H9 (cell line): ENCODE measurements at regions not wholly inside any gene's neighbourhood (a gene's known extent, or its start where the extent isn't known, plus 50 kb on each side); places are given as distances from the start of the nearest gene placed in this dataset.

Source experiments
- DNase-seq: peaks from one replicate; pipeline ENCODE4 v3.0.0-alpha.2; 2017
- H2AFZ ChIP-seq: one replicate; pipeline ENCODE4 v1.6.1; 2013; ENCODE audit warnings: mild to moderate bottlenecking, low read length, control low read depth, moderate library complexity
- H2AK5ac ChIP-seq: 2 replicates; pipeline ENCODE4 v1.6.1; 2013; ENCODE audit warnings: low read length, control low read depth, mixed read lengths; ENCODE audit not compliant: insufficient read length
- H2BK120ac ChIP-seq: one replicate; pipeline ENCODE4 v1.6.1; 2013; ENCODE audit warnings: low read depth, mild to moderate bottlenecking, low read length, control low read depth, inconsistent platforms; ENCODE audit not compliant: poor library complexity, severe bottlenecking
- H2BK12ac ChIP-seq: 2 replicates; pipeline ENCODE4 v1.6.1; 2013; ENCODE audit warnings: low read length, control low read depth, mixed read lengths, low read depth; ENCODE audit not compliant: insufficient read length
- H2BK15ac ChIP-seq: 2 replicates; pipeline ENCODE4 v1.6.1; 2013; ENCODE audit warnings: low read depth, low read length, control low read depth
- H2BK20ac ChIP-seq: one replicate; pipeline ENCODE4 v1.6.1; 2013; ENCODE audit warnings: low read depth, mild to moderate bottlenecking, low read length, control low read depth, inconsistent platforms; ENCODE audit not compliant: poor library complexity, severe bottlenecking
- H2BK5ac ChIP-seq: 2 replicates; pipeline ENCODE4 v1.6.1; 2013; ENCODE audit warnings: low read length, control low read depth, mixed read lengths; ENCODE audit not compliant: insufficient read length
- H3K14ac ChIP-seq: 2 replicates; pipeline ENCODE4 v1.6.1; 2013; ENCODE audit warnings: low read length, control low read depth; ENCODE audit not compliant: insufficient read depth
- H3K18ac ChIP-seq: 2 replicates; pipeline ENCODE4 v1.6.1; 2013; ENCODE audit warnings: low read depth, mild to moderate bottlenecking, mixed read lengths, low read length, control low read depth; ENCODE audit not compliant: insufficient read length
- H3K23ac ChIP-seq: 2 replicates; pipeline ENCODE4 v1.6.1; 2013; ENCODE audit warnings: low read length, control low read depth, mixed read lengths, low read depth; ENCODE audit not compliant: insufficient read length
- H3K23me2 ChIP-seq: 2 replicates; pipeline ENCODE4 v1.6.1; 2013; ENCODE audit warnings: low read depth, mild to moderate bottlenecking, mixed read lengths, low read length, control low read depth; ENCODE audit not compliant: insufficient read length, poor library complexity, severe bottlenecking
- H3K27ac ChIP-seq: 2 replicates; pipeline ENCODE4 v1.5.1; 2013; ENCODE audit warnings: low read length, control low read depth, mixed read lengths, low read depth; ENCODE audit not compliant: insufficient read length
- H3K27me3 ChIP-seq: 2 replicates; pipeline ENCODE4 v1.6.1; 2013; ENCODE audit warnings: low read length, control low read depth, inconsistent platforms; ENCODE audit not compliant: insufficient read depth
- H3K4ac ChIP-seq: 2 replicates; pipeline ENCODE4 v1.6.1; 2013; ENCODE audit warnings: low read depth, mild to moderate bottlenecking, control low read depth, inconsistent platforms, low read length, moderate library complexity
- H3K4me1 ChIP-seq: 2 replicates; pipeline ENCODE4 v1.6.1; 2013; ENCODE audit warnings: low read length, control low read depth, inconsistent platforms; ENCODE audit not compliant: insufficient read depth
- H3K4me2 ChIP-seq: 2 replicates; pipeline ENCODE4 v1.6.1; 2013; ENCODE audit warnings: low read length, control low read depth, mixed read lengths; ENCODE audit not compliant: insufficient read length, insufficient read depth
- H3K56ac ChIP-seq: 2 replicates; pipeline ENCODE4 v1.6.1; 2013; ENCODE audit warnings: low read depth, mild to moderate bottlenecking, mixed read lengths, low read length, control low read depth; ENCODE audit not compliant: insufficient read length
- H3K79me1 ChIP-seq: 2 replicates; pipeline ENCODE4 v1.6.1; 2013; ENCODE audit warnings: low read depth, mild to moderate bottlenecking, moderate library complexity, low read length, control low read depth, inconsistent platforms; ENCODE audit not compliant: insufficient read depth, poor library complexity, severe bottlenecking
- H3K79me2 ChIP-seq: 2 replicates; pipeline ENCODE4 v1.6.1; 2013; ENCODE audit warnings: low read length, control low read depth, inconsistent platforms; ENCODE audit not compliant: insufficient read depth
- H3K9ac ChIP-seq: 2 replicates; pipeline ENCODE4 v1.6.1; 2013; ENCODE audit warnings: low read length, control low read depth, mixed read lengths; ENCODE audit not compliant: insufficient read length; ENCODE audit errors: extremely low read depth
- H3K9me3 ChIP-seq: one replicate; pipeline ENCODE4 v1.6.1; 2013; ENCODE audit warnings: low read depth, low read length, inconsistent platforms; ENCODE audit not compliant: control insufficient read depth
- H3T11ph ChIP-seq: one replicate; pipeline ENCODE4 v1.6.1; 2013; ENCODE audit warnings: mild to moderate bottlenecking, low read length, control low read depth, inconsistent platforms
- H4K20me1 ChIP-seq: one replicate; pipeline ENCODE4 v1.6.1; 2013; ENCODE audit not compliant: control insufficient read depth, insufficient read length, insufficient read depth
- H4K5ac ChIP-seq: 2 replicates; pipeline ENCODE4 v1.6.1; 2013; ENCODE audit warnings: low read depth, mild to moderate bottlenecking, mixed read lengths, low read length, control low read depth; ENCODE audit not compliant: insufficient read length
- H4K8ac ChIP-seq: replicated peaks from 2 replicates; pipeline ENCODE4 v1.6.1; 2013; ENCODE audit warnings: low read length, control low read depth, mixed read lengths, low read depth; ENCODE audit not compliant: insufficient read length
- H4K91ac ChIP-seq: 2 replicates; pipeline ENCODE4 v1.6.1; 2013; ENCODE audit warnings: low read depth, mild to moderate bottlenecking, moderate library complexity, mixed read lengths, low read length, control low read depth; ENCODE audit not compliant: insufficient read length
- H3K27ac Mint-ChIP-seq, 3 experiments: 2 replicates in 2 of 3; 3 replicates in 1 of 3; pipeline ENCODE4 v1.8.0; 2020 to 2021; ENCODE audit warnings: mixed read lengths in 3 of 3, mild to moderate bottlenecking in 1 of 3, moderate library complexity in 1 of 3
- H3K27me3 Mint-ChIP-seq: 2 replicates; pipeline ENCODE4 v1.8.0; 2021; ENCODE audit warnings: low read depth, mild to moderate bottlenecking, moderate library complexity, mixed read lengths
- H3K36me3 Mint-ChIP-seq, 3 experiments: 2 replicates in 2 of 3; 3 replicates in 1 of 3; pipeline ENCODE4 v1.8.0; 2020 to 2021; ENCODE audit warnings: low read depth in 3 of 3, mixed read lengths in 3 of 3; ENCODE audit not compliant: insufficient read depth in 1 of 3
- H3K4me1 Mint-ChIP-seq, 2 experiments: 2 replicates each; pipeline ENCODE4 v1.8.0; 2020; ENCODE audit warnings: mixed read lengths in 2 of 2
- H3K4me3 Mint-ChIP-seq, 2 experiments: 2 replicates in 1 of 2; 3 replicates in 1 of 2; pipeline ENCODE4 v1.8.0; 2020 to 2021; ENCODE audit warnings: mild to moderate bottlenecking in 2 of 2, mixed read lengths in 2 of 2, moderate library complexity in 1 of 2
- H3K9me3 Mint-ChIP-seq, 2 experiments: 2 replicates in 1 of 2; 3 replicates in 1 of 2; pipeline ENCODE4 v1.8.0; 2020; ENCODE audit warnings: mild to moderate bottlenecking in 2 of 2, mixed read lengths in 2 of 2, moderate library complexity in 1 of 2
- WGBS: extraction: QIAGEN DNeasy Blood & Tissue Kit; methylation state at CpG from one replicate; pipeline ENCODE4 v1.1.7; 2013; ENCODE audit warnings: missing lambda C conversion rate, low lambda C conversion rate, mixed read lengths; ENCODE audit not compliant: insufficient read length; ENCODE audit errors: extremely low coverage; 5-methylcytosine and 5-hydroxymethylcytosine counted together
- TF ChIP-seq, protein P1 (sequence below): fragments of 200-600 bp; sonication (generic); conservative IDR thresholded peaks from 3 replicates; pipeline ENCODE4 v1.8.0; 2021; ENCODE audit warnings: antibody characterized with exemption, mild to moderate bottlenecking

DNA sequence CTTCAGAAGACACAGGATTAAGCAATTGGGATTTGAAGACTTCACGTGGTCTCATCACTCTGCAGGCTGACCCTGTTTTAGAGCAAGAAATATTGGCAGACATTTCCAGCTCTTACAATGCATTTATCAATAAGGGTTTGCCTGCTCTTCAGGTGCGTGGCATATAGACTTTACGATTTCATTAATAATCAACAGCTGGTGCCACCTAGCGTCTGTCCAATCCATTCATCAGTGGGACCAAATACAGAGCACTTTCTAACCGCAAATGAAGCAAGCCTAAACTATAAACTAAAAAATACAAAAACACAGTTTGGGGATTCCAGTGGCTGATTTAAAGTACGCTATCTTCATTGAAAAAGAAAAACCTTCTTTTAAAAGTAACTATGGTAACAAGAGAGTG lies 125.4 kb upstream of the DMD start:
- H2BK5ac ChIP-seq, result no peak overlapping the region
- H4K8ac ChIP-seq, result no peak overlapping the region
- H3K27ac ChIP-seq, result no peak overlapping the region
- H3K79me1 ChIP-seq, result no peaks in the 10 kb centered on the region
- H3K56ac ChIP-seq, result no peak overlapping the region
- H4K5ac ChIP-seq, result no peak overlapping the region
- no peak overlapping the region for H3K14ac ChIP-seq
- no peak overlapping the region for H3T11ph ChIP-seq
- H3K23ac ChIP-seq, result no peak overlapping the region
- no peak overlapping the region for H2BK15ac ChIP-seq
- no peak overlapping the region for H4K91ac ChIP-seq
- no peaks in the 10 kb centered on the region for H3K27me3 ChIP-seq
- H2AK5ac ChIP-seq, result no peak overlapping the region
- no peak overlapping the region for H2BK12ac ChIP-seq
- H3K4me1 ChIP-seq, result no peaks in the 10 kb centered on the region; the same call in 1 of the 2 replicates
- TF ChIP-seq, protein P1, sequence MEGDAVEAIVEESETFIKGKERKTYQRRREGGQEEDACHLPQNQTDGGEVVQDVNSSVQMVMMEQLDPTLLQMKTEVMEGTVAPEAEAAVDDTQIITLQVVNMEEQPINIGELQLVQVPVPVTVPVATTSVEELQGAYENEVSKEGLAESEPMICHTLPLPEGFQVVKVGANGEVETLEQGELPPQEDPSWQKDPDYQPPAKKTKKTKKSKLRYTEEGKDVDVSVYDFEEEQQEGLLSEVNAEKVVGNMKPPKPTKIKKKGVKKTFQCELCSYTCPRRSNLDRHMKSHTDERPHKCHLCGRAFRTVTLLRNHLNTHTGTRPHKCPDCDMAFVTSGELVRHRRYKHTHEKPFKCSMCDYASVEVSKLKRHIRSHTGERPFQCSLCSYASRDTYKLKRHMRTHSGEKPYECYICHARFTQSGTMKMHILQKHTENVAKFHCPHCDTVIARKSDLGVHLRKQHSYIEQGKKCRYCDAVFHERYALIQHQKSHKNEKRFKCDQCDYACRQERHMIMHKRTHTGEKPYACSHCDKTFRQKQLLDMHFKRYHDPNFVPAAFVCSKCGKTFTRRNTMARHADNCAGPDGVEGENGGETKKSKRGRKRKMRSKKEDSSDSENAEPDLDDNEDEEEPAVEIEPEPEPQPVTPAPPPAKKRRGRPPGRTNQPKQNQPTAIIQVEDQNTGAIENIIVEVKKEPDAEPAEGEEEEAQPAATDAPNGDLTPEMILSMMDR, result peak; percentile 64
- no peak overlapping the region for H2AFZ ChIP-seq
- no CpG with 5 or more reads among the region's 6 CpGs for WGBS
- H3K4me3 Mint-ChIP-seq, result no peak overlapping the region
- no peak overlapping the region for H2BK20ac ChIP-seq
- no peak overlapping the region for H2BK120ac ChIP-seq
- no peak overlapping the region for H3K27ac Mint-ChIP-seq
- no peak overlapping the region for H3K9ac ChIP-seq
- H3K79me2 ChIP-seq, result no peaks in the 10 kb centered on the region
- H3K4me1 Mint-ChIP-seq, result peaks cover 11 to 17% of the 10 kb centered on the region in 2 experiments
- DNase-seq, result peak; percentile 32
- no peak overlapping the region for H3K4me2 ChIP-seq
- no peak overlapping the region for H3K18ac ChIP-seq
- no peaks in the 10 kb centered on the region for H3K23me2 ChIP-seq
- H3K27me3 Mint-ChIP-seq, result no peaks in the 10 kb centered on the region
- peaks cover 0 to 5% of the 10 kb centered on the region in 2 experiments; a peak in 4 of 5 replicates for H3K9me3 Mint-ChIP-seq
- H3K4ac ChIP-seq, result no peak overlapping the region
- no peaks in the 10 kb centered on the region; a peak in 1 of 7 replicates for H3K36me3 Mint-ChIP-seq
- no peaks in the 10 kb centered on the region for H4K20me1 ChIP-seq
- no peaks in the 10 kb centered on the region for H3K9me3 ChIP-seq
